ENCODE measurements at regions not wholly inside any gene's neighbourhood (a gene's known extent, or its start where the extent isn't known, plus 50 kb on each side); places are given as distances from the start of the nearest gene placed in this dataset.

GRCh38 chr3:43810797-43811196 is 120.1 kb downstream of the ABHD5 start:
- no peaks in the 10 kb centered on the region for H3K9me3 ChIP-seq (replicated peaks; ENCODE audit: control insufficient read depth, insufficient read depth, low read length)
- no peak overlapping the region for H3K4me2 ChIP-seq (ENCODE audit: control insufficient read depth, insufficient read depth)
- no peaks in the 10 kb centered on the region for H3K79me2 ChIP-seq (ENCODE audit: control insufficient read depth, insufficient read depth, low read length)
- ChIA-PET CTCF (no interaction called here), POLR2A (no interaction called here), RAD21 (ENCODE audit: unreplicated experiment) (no interaction called here), SMC1A (ENCODE audit: uncharacterized antibody, unreplicated experiment) (no interaction called here)
- no peak overlapping the region for H3K4me3 ChIP-seq
- no peak overlapping the region for H3K9ac ChIP-seq (ENCODE audit: control insufficient read depth, insufficient read depth, low read length)
- H3K27ac ChIP-seq (ENCODE audit: control insufficient read depth, insufficient read depth), result no peak overlapping the region
- ATAC-seq (no peak), FAIRE-seq (no peak), DNase-seq (ENCODE audit: low read depth, low spot score) (no peak)
- in situ Hi-C loops (cut with MboI), result no loop called here
- BruUV-seq (replicated peaks), result no TSS peak
- H4K20me1 ChIP-seq (ENCODE audit: control insufficient read depth, insufficient read depth), result no peaks in the 10 kb centered on the region
- H2AFZ ChIP-seq (ENCODE audit: control insufficient read depth, low read depth, low read length), result no peak overlapping the region
- H3K4me1 ChIP-seq (ENCODE audit: control insufficient read depth, insufficient read depth, low read length), result no peaks in the 10 kb centered on the region
- TF ChIP-seq CEBPB (IDR thresholded peaks at IDR 0.05; ENCODE audit: borderline replicate concordance in 1 of 2, low read depth in 2 of 2, low read length in 2 of 2) (no peak), PBX3 (IDR thresholded peaks at IDR 0.05; ENCODE audit: insufficient replicate concordance, low read depth, low read length) (no peak), NRF1 (conservative IDR thresholded peaks at IDR 0.05; ENCODE audit: low read depth, low read length) (no peak), BRCA1 (IDR thresholded peaks at IDR 0.05; ENCODE audit: low read depth, low read length) (no peak), CUX1 (IDR thresholded peaks at IDR 0.05; ENCODE audit: insufficient replicate concordance, low read depth, low read length) (no peak), IRF4 (IDR thresholded peaks at IDR 0.05; ENCODE audit: low read depth, low read length) (no peak), IRF5 (IDR thresholded peaks at IDR 0.05; ENCODE audit: borderline replicate concordance) (no peak), RAD51 (IDR thresholded peaks at IDR 0.05) (no peak)
- no peaks in the 10 kb centered on the region for H3K36me3 ChIP-seq (ENCODE audit: control insufficient read depth in 2 of 2, insufficient read depth in 2 of 2, low read length in 1 of 2)
- intact Hi-C loops (cut with micrococcal nuclease; ENCODE audit: unreplicated experiment), result no loop called here
- H3K27me3 ChIP-seq (replicated peaks in 1 of 2; ENCODE audit: control insufficient read depth in 2 of 2, insufficient read depth in 2 of 2, low read length in 1 of 2), result no peaks in the 10 kb centered on the region; a peak in 1 of 4 replicates
- 60% methylated on average over 2 of the region's 2 CpGs for WGBS (ENCODE audit: insufficient coverage, insufficient replicate concordance, low lambda C conversion rate, missing lambda C conversion rate)
